Adrenal gland (tissue), 5 donors: ENCODE measurements at regions not wholly inside any gene's neighbourhood (a gene's known extent, or its start where the extent isn't known, plus 50 kb on each side); places are given as distances from the start of the nearest gene placed in this dataset.

ENCODE experiments used
- CTCF ChIP-seq, 6 experiments: fragments of 450-650 bp in 4 of 6; fragments of 200-600 bp in 2 of 6; sonication (generic) in 1 of 6; IDR thresholded peaks; 1 replicate in 5 of 6; 2 replicates in 1 of 6; pipeline versions ENCODE4 v1.5.1 to v1.8.0; 2016 to 2021; ENCODE audit warnings: antibody characterized with exemption in 6 of 6, mild to moderate bottlenecking in 2 of 6, moderate library complexity in 1 of 6
- POLR2A ChIP-seq, 2 donors: fragments of 450-650 bp; IDR thresholded peaks; one replicate each; pipeline ENCODE4 v1.6.1; 2017; ENCODE audit warnings: antibody characterized with exemption in 2 of 2, mild to moderate bottlenecking in 2 of 2, moderate library complexity in 1 of 2
- donor health status: DM: no; HTN: no; CAD: no.

GRCh38 chr5:116685931-116686330, 111.3 kb upstream of the SEMA6A start:
- no peak for TF ChIP-seq CTCF (IDR thresholded peaks at IDR 0.05)
- TF ChIP-seq POLR2A (IDR thresholded peaks at IDR 0.05): no peak
